CD8-positive, alpha-beta memory T cell (primary cell): ENCODE measurements at regions not wholly inside any gene's neighbourhood (a gene's known extent, or its start where the extent isn't known, plus 50 kb on each side); places are given as distances from the start of the nearest gene placed in this dataset.

Experiments
- CTCF ChIA-PET: fragments of 350-600 bp; sonication (Branson Sonifier 250); formaldehyde crosslinking; loops from one replicate; lab custom pipeline; 2021; ENCODE audit warnings: antibody characterized with exemption; lab: Charles Lee
- POLR2A ChIA-PET: fragments of 350-600 bp; sonication (Branson Sonifier 250); formaldehyde crosslinking; loops from one replicate; lab custom pipeline; 2021; ENCODE audit warnings: antibody characterized with exemption; lab: Charles Lee
- DNase-seq, 5 donors: peaks; one replicate each; pipeline versions ENCODE4 v3.0.0 to v3.0.0-alpha.2; 2020 to 2022; ENCODE audit warnings: mixed read lengths in 1 of 5
- H3K27ac ChIP-seq: one replicate; pipeline ENCODE4 v1.7.0; 2013; ENCODE audit warnings: low read depth, mild to moderate bottlenecking, low read length, moderate library complexity
- H3K27me3 ChIP-seq: 2 replicates; pipeline ENCODE4 v1.7.0; 2013; ENCODE audit warnings: low read length, mild to moderate bottlenecking; ENCODE audit not compliant: insufficient read depth, poor library complexity, severe bottlenecking
- H3K36me3 ChIP-seq: 2 replicates; pipeline ENCODE4 v1.7.0; 2013; ENCODE audit warnings: mild to moderate bottlenecking, low read length, moderate library complexity; ENCODE audit not compliant: insufficient read depth
- H3K4me1 ChIP-seq: 2 replicates; pipeline ENCODE4 v1.7.0; 2013; ENCODE audit warnings: mild to moderate bottlenecking, low read length, moderate library complexity; ENCODE audit not compliant: insufficient read depth
- H3K4me3 ChIP-seq: 2 replicates; pipeline ENCODE4 v1.7.0; 2013; ENCODE audit warnings: mild to moderate bottlenecking, low read length
- H3K9me3 ChIP-seq: 2 replicates; pipeline ENCODE4 v1.7.0; 2013; ENCODE audit warnings: mild to moderate bottlenecking, low read length
- H3K27ac Mint-ChIP-seq, 8 donors: one replicate each; pipeline ENCODE4 v1.8.0; 2020 to 2021; ENCODE audit warnings: mixed read lengths in 8 of 8, mild to moderate bottlenecking in 6 of 8, inconsistent platforms in 3 of 8, moderate library complexity in 3 of 8
- H3K27me3 Mint-ChIP-seq, 2 donors: one replicate each; pipeline ENCODE4 v1.8.0; 2020 to 2021; ENCODE audit warnings: mixed read lengths in 2 of 2, mild to moderate bottlenecking in 1 of 2, moderate library complexity in 1 of 2
- H3K36me3 Mint-ChIP-seq, 3 donors: one replicate each; pipeline ENCODE4 v1.8.0; 2020 to 2021; ENCODE audit warnings: mixed read lengths in 3 of 3, inconsistent platforms in 1 of 3, mild to moderate bottlenecking in 1 of 3
- H3K4me1 Mint-ChIP-seq, 3 donors: one replicate each; pipeline ENCODE4 v1.8.0; 2020 to 2021; ENCODE audit warnings: mixed read lengths in 3 of 3, inconsistent platforms in 1 of 3, mild to moderate bottlenecking in 1 of 3
- H3K4me3 Mint-ChIP-seq, 7 donors: one replicate each; pipeline ENCODE4 v1.8.0; 2020 to 2021; ENCODE audit warnings: mixed read lengths in 7 of 7, mild to moderate bottlenecking in 6 of 7, moderate library complexity in 4 of 7, inconsistent platforms in 2 of 7
- H3K9me3 Mint-ChIP-seq, 5 donors: one replicate each; pipeline ENCODE4 v1.8.0; 2020 to 2022; ENCODE audit warnings: mixed read lengths in 5 of 5, mild to moderate bottlenecking in 3 of 5, moderate library complexity in 2 of 5, inconsistent platforms in 1 of 5

DNA sequence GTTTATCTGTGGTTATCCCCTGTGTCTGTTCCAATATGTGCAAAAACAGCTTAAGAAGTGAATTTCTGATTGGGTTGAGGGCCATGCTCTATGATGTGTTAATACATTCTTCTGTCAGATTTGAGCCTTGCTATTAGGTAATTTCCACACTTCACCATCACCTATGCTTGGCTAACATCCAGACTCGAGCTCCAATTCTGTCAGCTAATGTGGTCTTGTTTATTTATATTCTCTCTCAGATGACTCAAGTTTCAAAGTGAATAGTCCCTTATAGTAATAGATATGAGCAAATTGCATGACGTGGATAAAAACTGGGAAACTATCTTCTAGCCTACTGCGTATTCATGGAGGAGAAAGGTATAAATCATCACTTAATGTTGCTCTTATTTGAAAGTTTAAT, 451.3 kb downstream of the SNAPC1 start:
- Mint-ChIP-seq H3K4me3 (no peak overlapping the region), H3K9me3 (no peaks in the 10 kb centered on the region), H3K4me1 (no peaks in the 10 kb centered on the region), H3K27me3 (peaks cover 0 to 5% of the 10 kb centered on the region in 2 donors), H3K36me3 (no peaks in the 10 kb centered on the region), H3K27ac (no peak overlapping the region)
- Histone ChIP-seq H3K27me3 (no peaks in the 10 kb centered on the region), H3K4me1 (no peaks in the 10 kb centered on the region), H3K4me3 (no peak overlapping the region), H3K27ac (no peak overlapping the region), H3K36me3 (no peaks in the 10 kb centered on the region), H3K9me3 (no peaks in the 10 kb centered on the region)
- ChIA-PET POLR2A (no interaction called here), CTCF (no interaction called here)
- DNase-seq = no peak

DNA sequence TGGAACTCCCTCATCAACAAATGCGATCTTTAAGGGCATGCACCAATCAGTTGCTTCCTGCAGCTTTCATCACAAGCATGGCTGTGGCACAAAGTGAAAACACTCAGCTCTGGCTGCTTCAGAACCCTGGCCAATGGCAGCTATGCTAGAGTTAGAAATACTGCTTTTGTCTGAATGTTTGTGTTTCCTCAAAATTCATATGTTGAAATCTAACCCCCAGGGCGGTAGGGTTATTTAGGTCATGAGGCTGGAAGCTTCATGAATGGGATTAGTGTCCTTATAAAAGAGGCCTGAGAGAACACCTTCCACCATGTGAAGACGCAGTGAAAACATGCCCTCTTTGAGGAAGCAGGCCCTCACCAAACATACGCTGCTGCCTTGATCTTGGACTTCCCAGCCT, 453.9 kb downstream of the SNAPC1 start:
- Mint-ChIP-seq H3K36me3 (no peaks in the 10 kb centered on the region), H3K4me3 (no peak overlapping the region), H3K27me3 (peaks cover 0 to 5% of the 10 kb centered on the region in 2 donors), H3K4me1 (no peaks in the 10 kb centered on the region), H3K9me3 (peaks cover 0 to 2% (median 0%) of the 10 kb centered on the region in 5 donors), H3K27ac (no peak overlapping the region)
- ChIA-PET CTCF (no interaction called here), POLR2A (no interaction called here)
- Histone ChIP-seq H3K9me3 (no peaks in the 10 kb centered on the region), H3K27me3 (no peaks in the 10 kb centered on the region), H3K27ac (no peak overlapping the region), H3K4me1 (no peaks in the 10 kb centered on the region), H3K36me3 (no peaks in the 10 kb centered on the region), H3K4me3 (no peak overlapping the region)
- no peak for DNase-seq

DNA sequence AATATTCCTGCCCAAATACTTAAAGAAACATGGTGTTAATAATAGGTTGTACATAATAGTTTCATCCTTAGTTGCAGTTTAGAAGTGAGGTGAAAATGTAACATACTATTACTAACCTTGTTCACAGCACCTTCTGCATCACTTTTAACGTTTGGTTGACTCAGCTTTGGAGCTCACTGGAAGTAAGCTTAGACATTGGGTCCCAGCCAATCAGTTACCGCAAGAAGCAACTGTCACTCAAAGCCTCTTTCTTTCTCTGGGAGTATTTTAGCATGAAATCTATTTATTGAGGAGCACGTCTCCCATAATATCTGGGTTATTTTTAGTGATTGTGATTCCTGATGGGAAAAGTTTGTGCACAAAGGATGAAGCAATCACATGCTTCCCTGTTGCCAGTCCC, 472.6 kb downstream of the SNAPC1 start:
- no peaks in the 10 kb centered on the region for H3K9me3 ChIP-seq
- no peaks in the 10 kb centered on the region for H3K4me1 ChIP-seq
- no peak overlapping the region for H3K27ac ChIP-seq
- CTCF ChIA-PET = no interaction called here
- Mint-ChIP-seq H3K9me3 (peaks cover 7 to 20% (median 12%) of the 10 kb centered on the region in 5 donors), H3K4me1 (no peaks in the 10 kb centered on the region), H3K4me3 (no peak overlapping the region), H3K27ac (no peak overlapping the region), H3K27me3 (peaks cover 3 to 8% of the 10 kb centered on the region in 2 donors), H3K36me3 (no peaks in the 10 kb centered on the region)
- H3K4me3 ChIP-seq = no peak overlapping the region
- POLR2A ChIA-PET = no interaction called here
- DNase-seq = no peak
- H3K27me3 ChIP-seq = no peaks in the 10 kb centered on the region
- no peaks in the 10 kb centered on the region for H3K36me3 ChIP-seq

DNA sequence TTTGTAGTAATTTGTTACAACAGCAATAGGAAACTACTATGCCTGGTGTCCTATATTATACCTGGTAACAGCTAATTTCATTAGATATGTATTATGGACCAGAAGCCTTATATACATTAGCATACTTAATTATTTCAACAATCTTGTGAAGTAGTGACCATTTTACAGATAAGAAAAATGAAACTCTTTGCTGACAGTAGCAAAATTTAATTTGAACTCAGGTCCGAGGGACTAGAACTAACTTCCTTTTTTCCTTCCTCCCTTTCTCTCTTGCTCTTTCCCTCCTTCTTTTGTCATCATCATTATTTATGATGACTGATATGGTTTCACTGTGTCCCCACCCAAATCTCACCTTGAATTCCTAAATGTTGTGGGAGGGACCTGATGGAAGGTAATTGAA, 482.0 kb downstream of the SNAPC1 start:
- Mint-ChIP-seq H3K27ac (no peak overlapping the region), H3K36me3 (no peaks in the 10 kb centered on the region), H3K27me3 (peaks cover 2% of the 10 kb centered on the region in 2 donors), H3K4me3 (no peak overlapping the region), H3K9me3 (peaks cover 3 to 15% (median 4%) of the 10 kb centered on the region in 5 donors), H3K4me1 (no peaks in the 10 kb centered on the region)
- H3K9me3 ChIP-seq = no peaks in the 10 kb centered on the region
- H3K4me3 ChIP-seq = no peak overlapping the region
- H3K27me3 ChIP-seq = no peaks in the 10 kb centered on the region
- POLR2A ChIA-PET = no interaction called here
- no peaks in the 10 kb centered on the region for H3K36me3 ChIP-seq
- DNase-seq = no peak
- no peak overlapping the region for H3K27ac ChIP-seq
- H3K4me1 ChIP-seq = no peaks in the 10 kb centered on the region
- CTCF ChIA-PET = no interaction called here

DNA sequence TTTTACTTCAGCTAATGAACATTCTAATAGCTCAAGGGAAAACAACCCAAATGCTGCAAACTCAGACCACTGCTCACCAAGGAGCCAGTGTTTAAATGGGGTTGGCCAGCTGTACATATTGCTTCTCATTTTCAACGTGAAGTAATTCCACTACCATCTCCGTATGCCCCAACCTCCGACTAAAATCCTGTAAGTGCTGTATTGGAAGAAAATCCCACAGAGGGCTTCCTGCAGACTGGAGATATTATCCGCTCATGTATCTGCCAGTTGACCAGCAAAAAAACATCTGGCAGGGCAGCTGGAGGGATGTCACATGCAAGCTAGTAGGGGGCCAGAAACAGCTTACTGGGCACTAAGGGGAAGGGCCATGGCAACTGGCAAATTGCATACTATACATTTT, 485.0 kb downstream of the SNAPC1 start:
- Mint-ChIP-seq H3K27me3 (no peaks in the 10 kb centered on the region), H3K4me1 (no peaks in the 10 kb centered on the region), H3K4me3 (no peak overlapping the region), H3K27ac (no peak overlapping the region), H3K9me3 (peaks cover 2 to 12% (median 3%) of the 10 kb centered on the region in 5 donors), H3K36me3 (no peaks in the 10 kb centered on the region)
- DNase-seq = no peak
- H3K9me3 ChIP-seq = no peaks in the 10 kb centered on the region
- POLR2A ChIA-PET = no interaction called here
- no peaks in the 10 kb centered on the region for H3K27me3 ChIP-seq
- H3K4me1 ChIP-seq = no peaks in the 10 kb centered on the region
- H3K36me3 ChIP-seq = no peaks in the 10 kb centered on the region
- H3K4me3 ChIP-seq = no peak overlapping the region
- no peak overlapping the region for H3K27ac ChIP-seq
- CTCF ChIA-PET = no interaction called here

DNA sequence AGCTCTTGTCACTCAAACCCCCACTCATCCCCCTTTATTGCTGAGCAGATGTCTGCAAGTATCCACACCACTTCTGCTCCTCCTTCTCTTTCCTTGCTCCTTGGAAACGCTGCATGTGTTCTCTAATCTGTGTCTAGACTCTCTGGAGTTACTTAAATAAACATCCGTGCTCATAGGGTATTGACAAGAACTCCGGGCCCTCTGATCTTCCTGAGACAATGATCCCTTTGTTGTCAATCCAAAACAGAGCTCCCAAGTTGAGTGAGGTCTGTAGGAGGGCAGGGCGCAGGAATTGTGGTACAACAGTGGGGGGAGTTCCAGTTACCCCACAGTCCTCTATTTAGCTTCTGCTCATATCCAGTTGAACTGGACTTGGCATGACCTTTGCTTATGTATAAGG, 489.0 kb downstream of the SNAPC1 start:
- H3K27me3 ChIP-seq = no peaks in the 10 kb centered on the region
- ChIA-PET POLR2A (no interaction called here), CTCF (no interaction called here)
- no peaks in the 10 kb centered on the region for H3K36me3 Mint-ChIP-seq
- no peak overlapping the region for H3K27ac ChIP-seq
- no peak overlapping the region for H3K4me3 Mint-ChIP-seq
- no peaks in the 10 kb centered on the region for H3K36me3 ChIP-seq
- H3K9me3 Mint-ChIP-seq = peaks cover 0 to 4% (median 0%) of the 10 kb centered on the region in 5 donors
- H3K4me1 Mint-ChIP-seq = no peaks in the 10 kb centered on the region
- H3K27ac Mint-ChIP-seq = no peak overlapping the region
- H3K4me1 ChIP-seq = no peaks in the 10 kb centered on the region
- peaks cover 0 to 4% of the 10 kb centered on the region in 2 donors for H3K27me3 Mint-ChIP-seq
- H3K9me3 ChIP-seq = no peaks in the 10 kb centered on the region
- H3K4me3 ChIP-seq = no peak overlapping the region
- no peak for DNase-seq

DNA sequence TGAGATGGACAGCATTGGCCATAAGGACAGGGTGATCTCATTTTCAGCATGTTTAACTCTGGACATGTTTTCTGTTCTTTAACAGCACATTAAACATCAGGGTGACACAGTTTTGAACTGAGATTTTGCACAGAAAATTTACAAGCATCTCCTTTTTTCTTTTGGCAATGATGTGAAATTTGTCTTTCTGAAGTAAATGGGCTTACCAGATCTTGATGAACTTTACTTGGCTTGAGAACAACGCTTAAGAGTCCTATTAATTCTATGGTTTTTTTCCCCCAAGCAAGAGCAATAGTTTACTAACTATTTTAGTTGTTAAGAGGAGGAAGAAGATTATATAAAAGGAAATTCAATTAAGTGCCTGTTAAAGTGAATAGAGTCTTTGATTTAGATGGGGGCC, 491.0 kb downstream of the SNAPC1 start:
- Histone ChIP-seq H3K9me3 (no peaks in the 10 kb centered on the region), H3K36me3 (no peaks in the 10 kb centered on the region), H3K4me1 (no peaks in the 10 kb centered on the region), H3K27ac (no peak overlapping the region), H3K27me3 (no peaks in the 10 kb centered on the region), H3K4me3 (no peak overlapping the region)
- no peak for DNase-seq
- H3K9me3 Mint-ChIP-seq = peaks cover 0 to 4% (median 0%) of the 10 kb centered on the region in 5 donors
- H3K36me3 Mint-ChIP-seq = no peaks in the 10 kb centered on the region
- H3K27me3 Mint-ChIP-seq = peaks cover 2 to 4% of the 10 kb centered on the region in 2 donors
- ChIA-PET POLR2A (no interaction called here), CTCF (no interaction called here)
- H3K27ac Mint-ChIP-seq = no peak overlapping the region
- H3K4me3 Mint-ChIP-seq = no peak overlapping the region
- H3K4me1 Mint-ChIP-seq = no peaks in the 10 kb centered on the region

DNA sequence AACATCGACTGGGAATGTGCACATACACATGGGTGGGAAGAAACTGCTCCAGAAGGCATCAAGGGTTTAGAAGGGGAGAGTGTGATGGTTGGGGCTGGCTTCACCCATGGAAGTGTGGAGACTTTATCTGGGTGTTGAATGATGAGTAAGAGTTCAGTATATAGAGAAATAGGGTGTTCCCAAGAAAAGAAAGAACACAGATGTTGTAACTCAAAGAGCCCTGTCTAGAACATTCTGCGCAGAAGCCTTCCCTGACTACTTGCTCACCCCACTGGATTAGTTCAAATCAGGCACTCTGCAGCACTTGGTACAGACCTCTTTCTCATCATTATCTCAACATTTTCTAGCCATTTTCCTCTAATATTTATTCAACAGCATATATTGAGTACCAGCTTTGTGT, 491.7 kb downstream of the SNAPC1 start:
- Histone ChIP-seq H3K4me1 (no peaks in the 10 kb centered on the region), H3K36me3 (no peaks in the 10 kb centered on the region), H3K27ac (no peak overlapping the region), H3K4me3 (no peak overlapping the region), H3K9me3 (no peaks in the 10 kb centered on the region), H3K27me3 (no peaks in the 10 kb centered on the region)
- Mint-ChIP-seq H3K36me3 (no peaks in the 10 kb centered on the region), H3K9me3 (peaks cover 0 to 4% (median 0%) of the 10 kb centered on the region in 5 donors), H3K4me1 (no peaks in the 10 kb centered on the region), H3K27ac (no peak overlapping the region), H3K4me3 (no peak overlapping the region), H3K27me3 (peaks cover 2 to 4% of the 10 kb centered on the region in 2 donors)
- CTCF ChIA-PET = interaction anchor here (0.6 kb wide), 1 partner anchor 68 kb away, joined by 3 read pairs; no protein-coding TSS in a partner anchor
- POLR2A ChIA-PET = no interaction called here
- no peak for DNase-seq

DNA sequence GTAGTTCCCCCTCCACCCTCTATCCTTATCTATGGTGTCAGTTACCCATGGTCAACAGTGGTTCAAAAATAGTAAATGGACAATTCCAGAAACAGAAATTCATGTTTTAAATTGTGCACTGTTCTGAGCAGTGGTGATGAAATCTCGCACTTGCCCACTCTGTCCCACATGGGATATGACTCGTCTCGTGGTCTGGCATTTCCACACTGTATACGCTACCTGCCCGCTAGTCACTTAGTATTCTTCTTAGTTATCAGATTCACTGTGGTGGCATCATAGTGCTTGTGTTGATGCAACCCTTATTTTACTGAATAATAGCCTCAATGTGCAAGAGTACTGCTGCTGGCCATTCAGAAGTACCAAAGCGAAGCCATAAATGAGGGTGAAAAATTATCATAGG, 507.0 kb downstream of the SNAPC1 start:
- ChIA-PET POLR2A (no interaction called here), CTCF (no interaction called here)
- Mint-ChIP-seq H3K4me3 (no peak overlapping the region), H3K27me3 (peaks cover 4% of the 10 kb centered on the region in 2 donors), H3K36me3 (no peaks in the 10 kb centered on the region), H3K4me1 (no peaks in the 10 kb centered on the region), H3K9me3 (no peaks in the 10 kb centered on the region), H3K27ac (no peak overlapping the region)
- Histone ChIP-seq H3K27ac (no peak overlapping the region), H3K9me3 (no peaks in the 10 kb centered on the region), H3K4me1 (no peaks in the 10 kb centered on the region), H3K27me3 (no peaks in the 10 kb centered on the region), H3K4me3 (no peak overlapping the region), H3K36me3 (no peaks in the 10 kb centered on the region)
- DNase-seq = no peak
